Calu3 (cell line): ENCODE measurements at regions not wholly inside any gene's neighbourhood (a gene's known extent, or its start where the extent isn't known, plus 50 kb on each side); places are given as distances from the start of the nearest gene placed in this dataset.

ENCODE experiments used
- BruUV-seq: library from RNA; stranded (reverse); fragments of 400-500 nt; replicated peaks from 2 replicates; lab custom pipeline; 2021; lab: Mats Ljungman, UMichigan
- CTCF ChIA-PET: fragments of 300-600 bp; sonication (Branson Sonifier 250); formaldehyde crosslinking; loops from one replicate; lab custom pipeline; 2022; ENCODE audit warnings: antibody characterized with exemption; lab: Charles Lee
- DNase-seq: peaks from one replicate; pipeline ENCODE4 v3.0.0; 2022
- H3K27ac Mint-ChIP-seq: one replicate; pipeline ENCODE4 v1.8.0; 2022; ENCODE audit warnings: mixed read lengths; ENCODE audit not compliant: unreplicated experiment
- H3K27me3 Mint-ChIP-seq: one replicate; pipeline ENCODE4 v1.8.0; 2022; ENCODE audit warnings: mixed read lengths; ENCODE audit not compliant: unreplicated experiment
- H3K36me3 Mint-ChIP-seq: one replicate; pipeline ENCODE4 v1.8.0; 2022; ENCODE audit warnings: mild to moderate bottlenecking, moderate library complexity, mixed read lengths; ENCODE audit not compliant: insufficient read depth, unreplicated experiment
- H3K4me1 Mint-ChIP-seq: one replicate; pipeline ENCODE4 v1.8.0; 2022; ENCODE audit warnings: mild to moderate bottlenecking, low read depth, mixed read lengths; ENCODE audit not compliant: unreplicated experiment
- H3K4me3 Mint-ChIP-seq: one replicate; pipeline ENCODE4 v1.8.0; 2022; ENCODE audit warnings: mild to moderate bottlenecking, low read depth, moderate library complexity, mixed read lengths; ENCODE audit not compliant: unreplicated experiment
- H3K9me3 Mint-ChIP-seq: one replicate; pipeline ENCODE4 v1.8.0; 2022; ENCODE audit warnings: low read depth, mixed read lengths; ENCODE audit not compliant: unreplicated experiment
- CTCF ChIP-seq: fragments of 200-600 bp; IDR thresholded peaks from one replicate; pipeline ENCODE4 v1.8.0; 2022; ENCODE audit warnings: antibody characterized with exemption; ENCODE audit not compliant: unreplicated experiment
- intact Hi-C: fragments of 100-400 bp; cut with micrococcal nuclease; formaldehyde crosslinking; loops from one replicate; pipeline ENCODE4 v1.10.0; 2022; ENCODE audit not compliant: unreplicated experiment

DNA sequence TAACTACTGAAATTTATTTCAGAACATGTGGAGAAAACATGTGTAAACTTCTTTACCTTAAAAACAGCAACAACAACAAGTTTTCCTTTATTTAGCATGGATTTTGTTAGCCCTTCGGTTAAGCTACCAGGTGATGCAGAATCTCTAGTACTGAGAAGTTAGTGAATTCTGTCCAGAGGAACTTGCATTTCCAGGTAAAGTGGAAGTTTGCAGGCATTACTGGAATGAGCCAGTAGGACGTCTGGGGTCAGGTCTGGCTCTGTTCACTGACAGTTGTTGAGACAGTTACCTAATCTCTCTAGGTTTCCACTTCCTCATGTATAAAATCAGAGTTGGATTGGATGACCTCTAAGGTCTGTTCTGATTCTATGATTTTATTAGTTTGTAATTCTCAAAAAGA lies 244.3 kb downstream of the OLFM4 start:
- H3K27me3 Mint-ChIP-seq = no peaks in the 10 kb centered on the region
- TF ChIP-seq CTCF = no peak
- intact Hi-C loops = no loop called here
- no peaks in the 10 kb centered on the region for H3K4me1 Mint-ChIP-seq
- no peak overlapping the region for H3K27ac Mint-ChIP-seq
- DNase-seq = no peak
- BruUV-seq = no TSS peak
- CTCF ChIA-PET = no interaction called here
- no peak overlapping the region for H3K4me3 Mint-ChIP-seq
- no peaks in the 10 kb centered on the region for H3K36me3 Mint-ChIP-seq
- peaks cover 7% of the 10 kb centered on the region for H3K9me3 Mint-ChIP-seq

- no peak overlapping the region for H3K4me3 Mint-ChIP-seq
- BruUV-seq = no TSS peak
- H3K27me3 Mint-ChIP-seq = no peaks in the 10 kb centered on the region
- no peak for DNase-seq
- peaks cover 6% of the 10 kb centered on the region for H3K9me3 Mint-ChIP-seq
- no peak for TF ChIP-seq CTCF
- no peaks in the 10 kb centered on the region for H3K36me3 Mint-ChIP-seq
- H3K4me1 Mint-ChIP-seq = no peaks in the 10 kb centered on the region
- no peak overlapping the region for H3K27ac Mint-ChIP-seq
- intact Hi-C loops = no loop called here
- CTCF ChIA-PET = no interaction called here
Measured at GRCh38 chr13:53276265-53276664, 247.7 kb downstream of the OLFM4 start.

DNA sequence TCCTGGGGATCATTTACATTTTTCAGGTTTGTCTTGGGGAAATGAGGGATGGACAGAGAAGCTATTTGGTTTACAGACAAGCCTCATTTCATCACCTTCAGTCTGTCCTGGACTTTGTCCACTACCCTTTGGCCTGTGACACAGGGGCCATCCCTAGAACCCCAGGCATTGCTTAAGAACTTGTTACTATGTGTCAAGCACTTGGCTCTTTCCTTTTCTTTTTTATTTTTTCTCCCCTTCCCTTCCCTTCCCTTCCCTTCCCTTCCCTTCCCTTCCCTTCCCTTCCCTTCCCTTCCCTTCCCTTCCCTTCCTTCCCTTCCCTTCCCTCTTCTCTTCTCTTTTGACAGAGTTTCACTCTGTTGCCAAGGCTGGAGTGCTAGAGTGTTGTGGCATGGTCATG lies 253.1 kb downstream of the OLFM4 start:
- no peaks in the 10 kb centered on the region for H3K4me1 Mint-ChIP-seq
- no peak for TF ChIP-seq CTCF
- peaks cover 3% of the 10 kb centered on the region for H3K9me3 Mint-ChIP-seq
- H3K27me3 Mint-ChIP-seq = no peaks in the 10 kb centered on the region
- DNase-seq = no peak
- intact Hi-C loops = no loop called here
- H3K27ac Mint-ChIP-seq = no peak overlapping the region
- CTCF ChIA-PET = no interaction called here
- no peak overlapping the region for H3K4me3 Mint-ChIP-seq
- BruUV-seq = no TSS peak
- peaks cover 5% of the 10 kb centered on the region for H3K36me3 Mint-ChIP-seq

- Mint-ChIP-seq H3K36me3 (peaks cover 5% of the 10 kb centered on the region), H3K9me3 (peaks cover 2% of the 10 kb centered on the region), H3K4me1 (no peaks in the 10 kb centered on the region), H3K27ac (no peak overlapping the region), H3K4me3 (no peak overlapping the region), H3K27me3 (no peaks in the 10 kb centered on the region)
- no peak for DNase-seq
- no peak for TF ChIP-seq CTCF
- CTCF ChIA-PET = no interaction called here
- intact Hi-C loops = no loop called here
- no TSS peak for BruUV-seq
Measured at GRCh38 chr13:53285896-53286430, 257.4 kb downstream of the OLFM4 start.
